K562 (cell line): ENCODE measurements at regions not wholly inside any gene's neighbourhood (a gene's known extent, or its start where the extent isn't known, plus 50 kb on each side); places are given as distances from the start of the nearest gene placed in this dataset.

Source experiments
- ARID1B ChIP-seq: fragments of 450-650 bp; IDR thresholded peaks from 2 replicates; pipeline ENCODE4 v1.6.1; 2016; ENCODE audit warnings: antibody characterized with exemption, mild to moderate bottlenecking, inconsistent platforms
- ATF7 ChIP-seq: fragments of 450-650 bp; IDR thresholded peaks from 2 replicates; pipeline ENCODE4 v1.7.1; 2014; ENCODE audit warnings: mild to moderate bottlenecking, moderate library complexity
- CAMTA2 ChIP-seq: fragments of 250-450 bp; sonication (Bioruptor Pico); conservative IDR thresholded peaks from 2 replicates; pipeline ENCODE4 v1.5.1; 2022
- CREM ChIP-seq: IDR thresholded peaks from 2 replicates; pipeline ENCODE4 v1.6.1; 2014; ENCODE audit warnings: antibody characterized with exemption, low read depth
- MECOM ChIP-seq: fragments of 250-450 bp; sonication (Bioruptor Pico); IDR thresholded peaks from 2 replicates; pipeline ENCODE4 v1.8.0; 2022; ENCODE audit warnings: inconsistent platforms
- MNT ChIP-seq, 2 experiments: fragments of 450-650 bp; conservative IDR thresholded peaks; 2 replicates each; pipeline ENCODE4 v1.6.1; 2017; ENCODE audit warnings: mild to moderate bottlenecking in 2 of 2, moderate library complexity in 2 of 2
- ZNF277 ChIP-seq: fragments of 250-450 bp; sonication (Bioruptor Pico); IDR thresholded peaks from 2 replicates; pipeline ENCODE4 v1.8.0; 2022; ENCODE audit warnings: inconsistent platforms, mild to moderate bottlenecking, moderate library complexity, borderline replicate concordance
- TF ChIP-seq, protein P1 (sequence below): fragments of 450-650 bp; IDR thresholded peaks from 2 replicates; pipeline ENCODE4 v1.6.1; 2017; ENCODE audit warnings: antibody characterized with exemption, mild to moderate bottlenecking
- TF ChIP-seq, protein P2 (sequence below): fragments of 200-800 bp; sonication (Bioruptor generic); IDR thresholded peaks from 2 replicates; pipeline ENCODE4 v1.6.1; 2016; ENCODE audit warnings: missing genetic modification characterization, missing compliant biosample characterization

- TF ChIP-seq MNT (conservative IDR thresholded peaks at IDR 0.05) (0 out of 4 replicates have a peak, but pooled peaks of 1 of the 2 experiments have one; percentile 25), ATF7 (peak; percentile 10; the same call in 1 of the 2 replicates), ARID1B (peak; percentile 18; the same call in 1 of the 2 replicates), CAMTA2 (no peak), CREM (0 out of 2 replicates have a peak, but pooled peaks have one; percentile 32), ZNF277 (CRISPR knock-in tag) (no peak), MECOM (CRISPR knock-in tag) (0 out of 2 replicates have a peak, but pooled peaks have one; percentile 28)
- TF ChIP-seq, protein P1, sequence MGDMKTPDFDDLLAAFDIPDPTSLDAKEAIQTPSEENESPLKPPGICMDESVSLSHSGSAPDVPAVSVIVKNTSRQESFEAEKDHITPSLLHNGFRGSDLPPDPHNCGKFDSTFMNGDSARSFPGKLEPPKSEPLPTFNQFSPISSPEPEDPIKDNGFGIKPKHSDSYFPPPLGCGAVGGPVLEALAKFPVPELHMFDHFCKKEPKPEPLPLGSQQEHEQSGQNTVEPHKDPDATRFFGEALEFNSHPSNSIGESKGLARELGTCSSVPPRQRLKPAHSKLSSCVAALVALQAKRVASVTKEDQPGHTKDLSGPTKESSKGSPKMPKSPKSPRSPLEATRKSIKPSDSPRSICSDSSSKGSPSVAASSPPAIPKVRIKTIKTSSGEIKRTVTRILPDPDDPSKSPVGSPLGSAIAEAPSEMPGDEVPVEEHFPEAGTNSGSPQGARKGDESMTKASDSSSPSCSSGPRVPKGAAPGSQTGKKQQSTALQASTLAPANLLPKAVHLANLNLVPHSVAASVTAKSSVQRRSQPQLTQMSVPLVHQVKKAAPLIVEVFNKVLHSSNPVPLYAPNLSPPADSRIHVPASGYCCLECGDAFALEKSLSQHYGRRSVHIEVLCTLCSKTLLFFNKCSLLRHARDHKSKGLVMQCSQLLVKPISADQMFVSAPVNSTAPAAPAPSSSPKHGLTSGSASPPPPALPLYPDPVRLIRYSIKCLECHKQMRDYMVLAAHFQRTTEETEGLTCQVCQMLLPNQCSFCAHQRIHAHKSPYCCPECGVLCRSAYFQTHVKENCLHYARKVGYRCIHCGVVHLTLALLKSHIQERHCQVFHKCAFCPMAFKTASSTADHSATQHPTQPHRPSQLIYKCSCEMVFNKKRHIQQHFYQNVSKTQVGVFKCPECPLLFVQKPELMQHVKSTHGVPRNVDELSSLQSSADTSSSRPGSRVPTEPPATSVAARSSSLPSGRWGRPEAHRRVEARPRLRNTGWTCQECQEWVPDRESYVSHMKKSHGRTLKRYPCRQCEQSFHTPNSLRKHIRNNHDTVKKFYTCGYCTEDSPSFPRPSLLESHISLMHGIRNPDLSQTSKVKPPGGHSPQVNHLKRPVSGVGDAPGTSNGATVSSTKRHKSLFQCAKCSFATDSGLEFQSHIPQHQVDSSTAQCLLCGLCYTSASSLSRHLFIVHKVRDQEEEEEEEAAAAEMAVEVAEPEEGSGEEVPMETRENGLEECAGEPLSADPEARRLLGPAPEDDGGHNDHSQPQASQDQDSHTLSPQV: peak; percentile 83
- TF ChIP-seq, protein P2, sequence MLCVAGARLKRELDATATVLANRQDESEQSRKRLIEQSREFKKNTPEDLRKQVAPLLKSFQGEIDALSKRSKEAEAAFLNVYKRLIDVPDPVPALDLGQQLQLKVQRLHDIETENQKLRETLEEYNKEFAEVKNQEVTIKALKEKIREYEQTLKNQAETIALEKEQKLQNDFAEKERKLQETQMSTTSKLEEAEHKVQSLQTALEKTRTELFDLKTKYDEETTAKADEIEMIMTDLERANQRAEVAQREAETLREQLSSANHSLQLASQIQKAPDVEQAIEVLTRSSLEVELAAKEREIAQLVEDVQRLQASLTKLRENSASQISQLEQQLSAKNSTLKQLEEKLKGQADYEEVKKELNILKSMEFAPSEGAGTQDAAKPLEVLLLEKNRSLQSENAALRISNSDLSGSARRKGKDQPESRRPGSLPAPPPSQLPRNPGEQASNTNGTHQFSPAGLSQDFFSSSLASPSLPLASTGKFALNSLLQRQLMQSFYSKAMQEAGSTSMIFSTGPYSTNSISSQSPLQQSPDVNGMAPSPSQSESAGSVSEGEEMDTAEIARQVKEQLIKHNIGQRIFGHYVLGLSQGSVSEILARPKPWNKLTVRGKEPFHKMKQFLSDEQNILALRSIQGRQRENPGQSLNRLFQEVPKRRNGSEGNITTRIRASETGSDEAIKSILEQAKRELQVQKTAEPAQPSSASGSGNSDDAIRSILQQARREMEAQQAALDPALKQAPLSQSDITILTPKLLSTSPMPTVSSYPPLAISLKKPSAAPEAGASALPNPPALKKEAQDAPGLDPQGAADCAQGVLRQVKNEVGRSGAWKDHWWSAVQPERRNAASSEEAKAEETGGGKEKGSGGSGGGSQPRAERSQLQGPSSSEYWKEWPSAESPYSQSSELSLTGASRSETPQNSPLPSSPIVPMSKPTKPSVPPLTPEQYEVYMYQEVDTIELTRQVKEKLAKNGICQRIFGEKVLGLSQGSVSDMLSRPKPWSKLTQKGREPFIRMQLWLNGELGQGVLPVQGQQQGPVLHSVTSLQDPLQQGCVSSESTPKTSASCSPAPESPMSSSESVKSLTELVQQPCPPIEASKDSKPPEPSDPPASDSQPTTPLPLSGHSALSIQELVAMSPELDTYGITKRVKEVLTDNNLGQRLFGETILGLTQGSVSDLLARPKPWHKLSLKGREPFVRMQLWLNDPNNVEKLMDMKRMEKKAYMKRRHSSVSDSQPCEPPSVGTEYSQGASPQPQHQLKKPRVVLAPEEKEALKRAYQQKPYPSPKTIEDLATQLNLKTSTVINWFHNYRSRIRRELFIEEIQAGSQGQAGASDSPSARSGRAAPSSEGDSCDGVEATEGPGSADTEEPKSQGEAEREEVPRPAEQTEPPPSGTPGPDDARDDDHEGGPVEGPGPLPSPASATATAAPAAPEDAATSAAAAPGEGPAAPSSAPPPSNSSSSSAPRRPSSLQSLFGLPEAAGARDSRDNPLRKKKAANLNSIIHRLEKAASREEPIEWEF (CRISPR knock-in tag): 0 out of 2 replicates have a peak, but pooled peaks have one; percentile 58
Measured at GRCh38 chr12:23424685-23425084, 524.8 kb downstream of the SOX5 start (continued).
